ENCODE measurements at regions not wholly inside any gene's neighbourhood (a gene's known extent, or its start where the extent isn't known, plus 50 kb on each side); places are given as distances from the start of the nearest gene placed in this dataset.

DNA sequence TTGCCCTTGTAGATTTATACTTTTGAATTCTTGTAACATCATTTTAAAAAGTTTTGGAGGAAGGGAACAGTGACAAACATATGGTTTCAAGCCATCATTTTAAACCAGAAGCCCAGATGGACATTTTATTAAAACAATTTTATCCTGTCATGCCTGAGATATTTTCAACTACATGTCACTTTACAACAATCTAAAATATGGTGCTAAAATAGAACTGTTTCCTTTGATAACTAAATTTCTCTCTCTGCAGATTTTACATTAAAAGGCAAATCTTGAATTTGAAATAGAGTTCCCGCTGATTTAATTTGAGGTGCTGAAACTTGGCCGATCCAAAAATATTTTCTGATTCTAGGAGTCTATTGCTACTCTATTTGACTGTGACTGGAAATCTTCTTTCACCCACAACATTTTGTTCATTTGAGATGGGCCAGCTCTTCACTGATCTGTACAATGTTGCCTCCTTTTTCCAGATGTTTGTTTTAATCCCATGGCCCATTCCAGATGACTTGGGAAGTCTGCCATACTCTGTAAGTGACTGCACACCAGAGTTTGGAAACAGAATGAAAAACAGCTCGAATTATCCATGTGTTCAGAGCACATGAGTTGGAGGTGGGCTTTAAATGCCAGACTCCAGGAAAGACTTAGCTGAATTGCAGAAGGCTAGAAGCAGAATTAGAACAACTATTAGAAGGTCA is 402.5 kb downstream of the TMEM135 start:
- H3K36me3 ChIP-seq (ENCODE audit: control insufficient read depth in 2 of 2, extremely low read depth in 1 of 2, insufficient read depth in 1 of 2, low read length in 1 of 2) = no peaks in the 10 kb centered on the region
- H3K4me3 Mint-ChIP-seq = no peak overlapping the region
- ChIA-PET CTCF (interaction anchor here in 1 of 2 donors (0.7 kb wide), 1 partner anchor 16 kb away, joined by 3 read pairs; no protein-coding TSS in a partner anchor), POLR2A (no interaction called here)
- peaks cover 4 to 5% of the 10 kb centered on the region in 2 donors for H3K27me3 Mint-ChIP-seq
- ATAC-seq (replicated peaks in 1 of 4) (no peak), DNase-seq (no peak)
- WGBS (ENCODE audit: insufficient coverage) = 20% methylated on average over 1 of the region's 3 CpGs
- H3K9me3 Mint-ChIP-seq = no peaks in the 10 kb centered on the region
- no peak overlapping the region for H3K27ac Mint-ChIP-seq
- H3K9me3 ChIP-seq = no peaks in the 10 kb centered on the region
- no peak overlapping the region for H3K27ac ChIP-seq (ENCODE audit: low read length)
- no peaks in the 10 kb centered on the region for H3K4me1 Mint-ChIP-seq
- H3K27me3 ChIP-seq (replicated peaks in 1 of 2; ENCODE audit: control insufficient read depth in 2 of 2, extremely low read depth in 1 of 2, insufficient read depth in 2 of 2, low read length in 1 of 2) = no peaks in the 10 kb centered on the region
- no peaks in the 10 kb centered on the region for H3K36me3 Mint-ChIP-seq
- H3K4me1 ChIP-seq (ENCODE audit: control insufficient read depth in 1 of 2, extremely low read depth in 1 of 2, insufficient read depth in 2 of 2, low read length in 2 of 2) = no peaks in the 10 kb centered on the region
- H3K4me3 ChIP-seq (ENCODE audit: control insufficient read depth in 1 of 2, extremely low read depth in 1 of 2, low read length in 1 of 2) = no peak overlapping the region

DNA sequence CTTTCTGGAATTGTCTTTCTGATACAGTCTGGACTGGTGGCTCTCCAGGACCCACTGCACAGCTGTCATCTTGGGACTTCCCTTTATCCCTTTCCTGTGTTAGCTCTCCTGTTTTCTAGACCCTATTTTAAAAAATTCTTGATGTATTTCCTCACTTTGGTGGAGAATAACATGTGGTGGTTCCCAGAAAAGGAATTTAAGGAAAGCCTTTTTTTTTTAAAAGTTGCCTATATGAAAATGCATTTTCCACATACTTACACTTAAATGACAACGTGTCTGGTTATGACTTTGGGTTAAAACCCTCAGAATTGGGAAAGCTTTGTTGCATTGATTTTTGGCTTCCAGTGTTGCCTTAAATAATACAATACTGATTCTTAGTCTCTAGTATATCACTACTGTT is 400.7 kb downstream of the TMEM135 start:
- no CpG with 5 or more reads among the region's 1 CpG for WGBS (ENCODE audit: insufficient coverage)
- Mint-ChIP-seq H3K4me1 (no peaks in the 10 kb centered on the region), H3K9me3 (no peaks in the 10 kb centered on the region), H3K27me3 (peaks cover 0 to 5% of the 10 kb centered on the region in 2 donors), H3K36me3 (no peaks in the 10 kb centered on the region), H3K4me3 (no peak overlapping the region), H3K27ac (no peak overlapping the region)
- Histone ChIP-seq H3K9me3 (no peaks in the 10 kb centered on the region), H3K36me3 (ENCODE audit: control insufficient read depth in 2 of 2, extremely low read depth in 1 of 2, insufficient read depth in 1 of 2, low read length in 1 of 2) (no peaks in the 10 kb centered on the region), H3K27ac (ENCODE audit: low read length) (no peak overlapping the region), H3K4me3 (ENCODE audit: control insufficient read depth in 1 of 2, extremely low read depth in 1 of 2, low read length in 1 of 2) (no peak overlapping the region), H3K27me3 (replicated peaks in 1 of 2; ENCODE audit: control insufficient read depth in 2 of 2, extremely low read depth in 1 of 2, insufficient read depth in 2 of 2, low read length in 1 of 2) (no peaks in the 10 kb centered on the region), H3K4me1 (ENCODE audit: control insufficient read depth in 1 of 2, extremely low read depth in 1 of 2, insufficient read depth in 2 of 2, low read length in 2 of 2) (no peaks in the 10 kb centered on the region)
- ChIA-PET CTCF (no interaction called here), POLR2A (no interaction called here)
- DNase-seq = no peak
- ATAC-seq (replicated peaks in 1 of 4) = no peak

DNA sequence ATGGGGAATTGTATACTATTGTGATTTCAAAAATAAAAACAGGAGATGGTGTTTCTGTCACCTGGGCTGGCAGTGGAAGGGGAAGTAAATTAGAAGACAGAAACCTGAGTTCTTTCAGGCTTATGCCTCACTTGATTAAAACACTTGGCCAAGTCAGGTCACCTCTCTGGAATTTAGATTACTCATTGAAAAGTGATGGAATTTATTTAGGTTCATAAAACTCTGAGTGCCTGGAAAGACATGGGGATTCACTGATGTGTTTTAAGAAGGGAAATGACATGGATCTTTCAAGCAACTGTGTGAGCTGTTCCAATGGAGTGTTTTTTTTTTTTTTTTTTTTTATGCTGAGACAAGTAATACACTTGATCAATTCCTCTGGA is 400.1 kb downstream of the TMEM135 start:
- Histone ChIP-seq H3K27ac (ENCODE audit: low read length) (no peak overlapping the region), H3K4me3 (ENCODE audit: control insufficient read depth in 1 of 2, extremely low read depth in 1 of 2, low read length in 1 of 2) (no peak overlapping the region), H3K9me3 (no peaks in the 10 kb centered on the region), H3K27me3 (replicated peaks in 1 of 2; ENCODE audit: control insufficient read depth in 2 of 2, extremely low read depth in 1 of 2, insufficient read depth in 2 of 2, low read length in 1 of 2) (no peaks in the 10 kb centered on the region), H3K4me1 (ENCODE audit: control insufficient read depth in 1 of 2, extremely low read depth in 1 of 2, insufficient read depth in 2 of 2, low read length in 2 of 2) (no peaks in the 10 kb centered on the region), H3K36me3 (ENCODE audit: control insufficient read depth in 2 of 2, extremely low read depth in 1 of 2, insufficient read depth in 1 of 2, low read length in 1 of 2) (no peaks in the 10 kb centered on the region)
- ATAC-seq (replicated peaks in 1 of 4) = no peak
- no peaks in the 10 kb centered on the region for H3K4me1 Mint-ChIP-seq
- ChIA-PET POLR2A (no interaction called here), CTCF (no interaction called here)
- no peak overlapping the region for H3K4me3 Mint-ChIP-seq
- H3K27ac Mint-ChIP-seq = no peak overlapping the region
- peaks cover 0 to 5% of the 10 kb centered on the region in 2 donors for H3K27me3 Mint-ChIP-seq
- H3K9me3 Mint-ChIP-seq = no peaks in the 10 kb centered on the region
- no peak for DNase-seq
- no peaks in the 10 kb centered on the region for H3K36me3 Mint-ChIP-seq

DNA sequence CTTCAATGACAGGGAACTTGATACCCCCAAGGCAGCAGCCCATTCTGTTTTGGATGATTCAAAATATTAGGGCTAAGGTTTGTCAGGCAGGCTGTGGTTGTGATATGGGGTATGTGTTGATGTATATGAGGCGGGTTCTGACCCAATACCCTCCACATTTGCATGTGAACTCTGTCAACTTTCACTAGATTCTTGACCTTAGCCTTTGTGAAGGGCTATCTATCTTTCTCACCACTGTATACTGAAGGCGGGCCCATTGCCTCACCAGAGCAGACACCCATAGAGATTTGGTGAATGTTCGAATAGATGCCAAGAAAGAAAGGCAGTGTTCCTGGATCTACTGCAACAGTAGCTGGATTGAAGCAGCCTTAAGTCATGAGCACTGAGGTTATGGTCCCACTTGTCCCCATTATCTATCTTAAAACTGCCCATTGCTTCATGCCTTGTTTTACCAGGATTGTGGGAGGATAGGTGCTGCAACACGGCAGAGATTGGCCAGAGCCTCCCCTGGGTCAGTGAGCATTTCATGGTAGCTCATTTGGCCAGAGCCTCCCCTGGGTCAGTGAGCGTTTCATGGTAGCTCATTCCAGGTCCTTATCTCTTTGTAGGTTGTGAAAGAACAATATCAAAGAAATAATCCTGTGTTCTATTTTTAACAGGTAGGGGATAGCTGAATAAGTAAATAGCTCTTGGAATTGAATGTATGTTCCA is 399.6 kb downstream of the TMEM135 start:
- 92% methylated on average over 2 of the region's 5 CpGs for WGBS (ENCODE audit: insufficient coverage)
- ChIA-PET POLR2A (no interaction called here), CTCF (no interaction called here)
- Histone ChIP-seq H3K36me3 (ENCODE audit: control insufficient read depth in 2 of 2, extremely low read depth in 1 of 2, insufficient read depth in 1 of 2, low read length in 1 of 2) (no peaks in the 10 kb centered on the region), H3K27me3 (replicated peaks in 1 of 2; ENCODE audit: control insufficient read depth in 2 of 2, extremely low read depth in 1 of 2, insufficient read depth in 2 of 2, low read length in 1 of 2) (no peaks in the 10 kb centered on the region), H3K9me3 (no peaks in the 10 kb centered on the region), H3K4me3 (ENCODE audit: control insufficient read depth in 1 of 2, extremely low read depth in 1 of 2, low read length in 1 of 2) (no peak overlapping the region), H3K4me1 (ENCODE audit: control insufficient read depth in 1 of 2, extremely low read depth in 1 of 2, insufficient read depth in 2 of 2, low read length in 2 of 2) (no peaks in the 10 kb centered on the region), H3K27ac (ENCODE audit: low read length) (no peak overlapping the region)
- H3K27ac Mint-ChIP-seq = no peak overlapping the region
- no peak for DNase-seq
- no peaks in the 10 kb centered on the region for H3K9me3 Mint-ChIP-seq
- no peak overlapping the region for H3K4me3 Mint-ChIP-seq
- H3K36me3 Mint-ChIP-seq = no peaks in the 10 kb centered on the region
- H3K27me3 Mint-ChIP-seq = peaks cover 0 to 5% of the 10 kb centered on the region in 2 donors
- ATAC-seq (replicated peaks in 1 of 4) = peak in 1 of 4 experiments; percentile 13
- H3K4me1 Mint-ChIP-seq = no peaks in the 10 kb centered on the region

DNA sequence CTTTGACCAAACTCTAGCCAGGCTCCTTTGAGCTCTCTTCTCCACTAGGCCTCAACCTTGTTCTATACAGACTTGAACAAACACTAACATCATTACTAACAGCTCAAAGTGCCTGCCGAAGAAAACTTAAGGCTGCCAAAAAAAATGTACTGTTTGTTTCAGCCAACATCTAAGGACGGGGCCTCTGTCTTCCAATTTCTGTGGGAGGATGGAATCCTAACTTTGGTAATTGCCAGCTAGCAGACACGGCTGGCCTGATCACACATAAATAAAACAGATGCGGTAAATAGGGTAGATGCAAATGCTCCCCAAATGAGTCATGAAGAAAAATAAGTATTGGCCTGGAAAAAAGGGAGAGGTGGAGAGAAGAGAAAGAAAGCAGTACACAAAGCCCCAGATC is 394.3 kb downstream of the TMEM135 start:
- Mint-ChIP-seq H3K27ac (no peak overlapping the region), H3K27me3 (no peaks in the 10 kb centered on the region), H3K9me3 (no peaks in the 10 kb centered on the region), H3K4me3 (no peak overlapping the region), H3K36me3 (no peaks in the 10 kb centered on the region), H3K4me1 (no peaks in the 10 kb centered on the region)
- Histone ChIP-seq H3K27me3 (replicated peaks in 1 of 2; ENCODE audit: control insufficient read depth in 2 of 2, extremely low read depth in 1 of 2, insufficient read depth in 2 of 2, low read length in 1 of 2) (no peaks in the 10 kb centered on the region), H3K27ac (ENCODE audit: low read length) (no peak overlapping the region), H3K9me3 (no peaks in the 10 kb centered on the region), H3K4me3 (ENCODE audit: control insufficient read depth in 1 of 2, extremely low read depth in 1 of 2, low read length in 1 of 2) (no peak overlapping the region), H3K4me1 (ENCODE audit: control insufficient read depth in 1 of 2, extremely low read depth in 1 of 2, insufficient read depth in 2 of 2, low read length in 2 of 2) (no peaks in the 10 kb centered on the region), H3K36me3 (ENCODE audit: control insufficient read depth in 2 of 2, extremely low read depth in 1 of 2, insufficient read depth in 1 of 2, low read length in 1 of 2) (no peaks in the 10 kb centered on the region)
- 50% methylated on average over 1 of the region's 4 CpGs for WGBS (ENCODE audit: insufficient coverage)
- DNase-seq (no peak), ATAC-seq (replicated peaks in 1 of 4) (no peak)
- CTCF ChIA-PET = interaction anchor here in 1 of 2 donors (1.3 kb wide), 1 partner anchor 12 kb away, joined by 8 read pairs; no protein-coding TSS in a partner anchor
- POLR2A ChIA-PET = no interaction called here

DNA sequence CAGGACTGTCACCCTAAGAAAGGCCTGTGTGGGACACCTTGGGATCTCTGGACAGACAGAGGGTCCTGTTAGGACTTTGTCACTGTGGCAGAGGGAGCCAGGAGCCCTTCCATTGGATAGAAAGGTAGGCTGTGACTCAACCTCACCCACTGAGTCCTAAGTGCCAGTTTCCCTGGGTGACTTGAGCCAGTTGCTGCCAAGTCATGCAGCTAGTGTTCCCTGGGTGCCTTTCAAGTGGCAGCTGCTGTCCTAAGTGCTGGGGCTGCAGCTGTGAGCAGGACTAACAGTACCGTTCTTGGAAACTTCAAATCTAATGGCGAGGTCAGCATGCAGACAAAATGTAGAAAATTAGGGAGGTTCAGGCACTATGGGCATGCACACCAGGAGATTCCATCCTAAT is 393.7 kb downstream of the TMEM135 start:
- no peak overlapping the region for H3K27ac ChIP-seq (ENCODE audit: low read length)
- H3K4me3 Mint-ChIP-seq = no peak overlapping the region
- DNase-seq = no peak
- ATAC-seq (replicated peaks in 1 of 4) = no peak
- ChIA-PET CTCF (no interaction called here), POLR2A (no interaction called here)
- no peaks in the 10 kb centered on the region for H3K27me3 Mint-ChIP-seq
- no peaks in the 10 kb centered on the region for H3K4me1 ChIP-seq (ENCODE audit: control insufficient read depth in 1 of 2, extremely low read depth in 1 of 2, insufficient read depth in 2 of 2, low read length in 2 of 2)
- H3K9me3 ChIP-seq = no peaks in the 10 kb centered on the region
- 85% methylated on average over 2 of the region's 2 CpGs for WGBS (ENCODE audit: insufficient coverage)
- no peak overlapping the region for H3K27ac Mint-ChIP-seq
- no peak overlapping the region for H3K4me3 ChIP-seq (ENCODE audit: control insufficient read depth in 1 of 2, extremely low read depth in 1 of 2, low read length in 1 of 2)
- no peaks in the 10 kb centered on the region for H3K36me3 Mint-ChIP-seq
- no peaks in the 10 kb centered on the region for H3K36me3 ChIP-seq (ENCODE audit: control insufficient read depth in 2 of 2, extremely low read depth in 1 of 2, insufficient read depth in 1 of 2, low read length in 1 of 2)
- no peaks in the 10 kb centered on the region for H3K4me1 Mint-ChIP-seq
- H3K9me3 Mint-ChIP-seq = no peaks in the 10 kb centered on the region
- H3K27me3 ChIP-seq (replicated peaks in 1 of 2; ENCODE audit: control insufficient read depth in 2 of 2, extremely low read depth in 1 of 2, insufficient read depth in 2 of 2, low read length in 1 of 2) = peaks cover 0 to 2% of the 10 kb centered on the region in 2 experiments

All from T-cell (primary cell).